SW480 (cell line): ENCODE measurements at regions not wholly inside any gene's neighbourhood (a gene's known extent, or its start where the extent isn't known, plus 50 kb on each side); places are given as distances from the start of the nearest gene placed in this dataset.

Experiments used
- DNase-seq: peaks from one replicate; pipeline ENCODE4 v3.0.0-alpha.2; 2016; ENCODE audit warnings: low spot score

DNA sequence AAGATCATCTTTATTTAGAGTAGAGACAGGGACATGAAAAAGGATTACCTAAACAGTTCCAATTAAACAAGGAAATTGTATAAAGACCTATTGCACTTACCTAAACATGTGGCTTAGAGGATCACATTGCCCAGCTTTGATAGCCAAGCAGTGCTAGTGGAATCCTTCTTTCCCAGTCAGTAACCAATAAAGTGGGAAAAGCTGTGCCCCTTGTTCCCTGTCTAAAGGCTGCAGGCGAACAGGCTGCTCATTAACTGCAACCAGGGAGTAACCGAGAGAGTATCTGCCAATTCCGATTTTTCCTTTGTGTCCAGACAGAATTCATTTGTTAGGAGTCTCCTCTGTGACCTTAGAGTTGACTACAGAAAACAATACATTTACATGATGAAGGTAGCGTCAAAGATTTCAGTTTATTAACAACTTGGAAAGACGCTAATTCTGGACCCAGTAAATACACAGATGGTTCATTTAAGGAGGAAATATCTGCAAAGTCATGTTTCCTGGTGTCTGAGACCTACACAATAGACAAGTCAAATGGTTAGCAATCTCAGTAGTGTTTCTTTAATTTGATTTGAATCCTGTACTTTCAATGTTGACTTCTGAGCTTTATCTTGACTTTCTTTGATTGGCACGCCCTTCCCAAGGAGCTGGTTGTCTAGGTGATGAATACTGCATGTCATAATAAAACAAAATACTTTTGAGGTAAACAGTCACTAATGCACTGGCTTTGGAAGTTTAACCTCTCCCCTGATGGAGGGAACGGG is 57.3 kb upstream of the MET start:
- DNase-seq = no peak

DNA sequence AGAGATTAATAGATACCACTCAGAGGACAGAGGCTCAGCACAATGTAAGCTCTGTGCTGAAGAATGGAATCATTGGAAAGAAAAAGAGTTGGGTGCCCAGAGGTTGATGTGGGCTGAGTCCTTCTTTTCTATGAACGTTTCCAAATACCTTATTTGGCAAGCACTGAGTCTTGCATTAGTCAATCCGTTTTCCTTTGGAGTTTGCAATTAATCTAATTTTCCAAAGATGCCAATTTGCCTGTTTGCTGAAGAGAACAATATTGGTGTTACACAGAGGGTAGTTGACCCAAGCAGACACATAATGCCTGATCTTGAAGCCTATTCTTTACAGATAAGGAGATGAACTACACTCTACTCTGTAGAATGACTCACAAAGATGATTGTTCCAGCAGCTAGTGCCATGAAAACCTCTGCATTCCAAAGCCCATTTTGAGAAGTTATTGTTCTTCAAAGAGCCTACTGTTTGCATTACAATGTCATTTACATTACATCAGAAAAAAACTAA is 55.4 kb upstream of the MET start:
- peak; percentile 46 for DNase-seq

DNA sequence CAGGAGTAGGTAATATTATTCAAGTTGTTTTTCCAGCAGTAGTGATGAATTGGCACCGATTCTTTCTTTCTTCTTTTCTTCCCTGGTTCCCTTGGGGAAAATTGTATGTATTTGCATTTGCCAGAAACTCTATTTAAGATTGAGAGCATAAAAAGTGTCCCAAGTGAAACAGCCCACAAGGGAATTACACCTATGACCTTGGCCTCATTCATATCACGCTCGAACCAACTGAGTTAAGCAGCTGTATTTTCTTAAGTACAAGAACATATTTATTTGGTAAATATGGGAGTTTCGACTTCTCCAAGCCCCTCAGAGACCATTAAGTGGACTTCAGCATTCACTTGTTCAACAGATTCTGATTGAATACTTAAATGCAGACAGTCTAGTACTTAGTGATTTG is 54.1 kb upstream of the MET start:
- no peak for DNase-seq

GRCh38 chr7:116618338-116619128 is 53.5 kb upstream of the MET start:
- DNase-seq = no peak

GRCh38 chr7:116621649-116622048 is 50.3 kb upstream of the MET start:
- no peak for DNase-seq
